SK-N-DZ (cell line): ENCODE measurements at regions not wholly inside any gene's neighbourhood (a gene's known extent, or its start where the extent isn't known, plus 50 kb on each side); places are given as distances from the start of the nearest gene placed in this dataset.

Source experiments
- DNase-seq: peaks from one replicate; pipeline ENCODE4 v3.0.0-alpha.2; 2015; ENCODE audit warnings: low spot score

DNA sequence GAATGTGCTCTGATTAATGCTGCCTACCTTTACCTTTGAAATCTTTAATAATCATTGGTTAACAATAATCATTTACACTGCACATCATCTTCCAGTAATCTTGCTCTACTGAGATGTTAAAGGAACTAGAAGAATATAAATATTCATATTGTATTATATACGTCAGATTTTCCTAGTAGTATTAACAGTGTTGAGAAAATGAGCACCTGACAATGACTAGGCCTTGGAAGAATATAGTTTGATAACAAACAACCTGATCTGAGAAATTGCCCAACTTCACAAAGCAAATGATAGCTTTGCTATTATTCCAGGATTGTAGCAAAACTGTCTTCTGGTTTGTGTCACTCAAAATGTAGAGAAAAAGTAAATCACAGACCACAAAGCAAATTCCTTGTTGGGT is 467.1 kb downstream of the NOVA1 start:
- no peak for DNase-seq

DNA sequence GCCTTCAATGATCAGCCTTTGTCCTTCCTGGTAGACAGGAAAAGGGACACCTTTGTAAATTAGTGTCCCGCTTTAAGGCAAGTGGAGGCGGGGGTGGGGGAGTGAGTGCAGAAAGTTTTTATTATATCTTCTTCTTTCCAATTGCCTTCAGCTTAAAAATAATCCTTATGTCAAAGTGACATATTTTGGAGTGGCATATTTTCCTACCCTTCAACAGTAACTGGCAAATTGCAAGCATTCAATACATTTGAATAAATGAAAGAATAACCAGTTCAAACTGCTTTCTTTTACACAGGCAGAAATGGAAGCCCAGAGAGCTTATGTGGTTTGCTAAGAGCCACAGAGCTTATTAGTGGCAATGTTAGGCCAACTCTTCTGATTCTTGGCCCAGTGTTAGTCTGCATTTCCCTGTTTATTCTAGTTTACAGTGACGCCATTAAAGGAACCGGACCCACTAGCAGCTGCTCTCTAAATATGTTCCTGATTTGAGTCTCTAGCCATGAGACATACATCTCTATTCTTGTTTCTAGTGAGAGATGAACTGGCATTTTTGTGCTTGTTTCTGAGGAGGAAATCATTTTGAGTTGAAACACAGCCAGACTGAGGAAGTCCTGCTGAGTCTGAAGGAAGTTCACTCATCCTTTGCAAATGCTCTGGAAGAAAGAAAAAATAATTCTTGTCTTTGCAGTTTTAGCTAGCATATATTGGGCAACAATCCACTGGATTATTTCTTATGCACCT is 468.7 kb downstream of the NOVA1 start:
- DNase-seq, result no peak

DNA sequence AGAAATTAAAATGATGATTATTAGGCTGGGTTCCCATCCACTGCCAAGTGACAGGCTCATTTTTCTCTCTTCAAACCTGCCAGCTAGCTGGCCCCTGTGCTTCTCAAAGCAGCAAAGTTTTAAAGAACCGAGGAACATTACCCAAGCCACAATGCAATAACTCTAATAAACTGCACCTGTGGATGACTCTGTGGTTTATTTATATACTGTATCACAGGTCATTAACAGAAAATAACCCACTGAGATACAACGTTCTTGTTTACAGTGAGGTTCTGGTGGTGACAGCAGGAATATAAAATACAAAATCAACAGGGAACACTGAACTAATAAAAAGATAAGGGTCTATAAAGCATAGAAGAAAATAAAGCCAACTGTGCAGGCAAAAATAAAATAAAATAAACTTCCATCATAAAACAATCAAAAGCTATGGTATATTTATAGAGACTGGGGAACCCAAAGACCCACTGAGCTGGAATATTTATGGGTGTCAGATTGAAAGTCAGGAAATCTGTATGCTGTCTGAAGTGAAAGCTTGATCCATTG is 472.9 kb downstream of the NOVA1 start:
- no peak for DNase-seq

DNA sequence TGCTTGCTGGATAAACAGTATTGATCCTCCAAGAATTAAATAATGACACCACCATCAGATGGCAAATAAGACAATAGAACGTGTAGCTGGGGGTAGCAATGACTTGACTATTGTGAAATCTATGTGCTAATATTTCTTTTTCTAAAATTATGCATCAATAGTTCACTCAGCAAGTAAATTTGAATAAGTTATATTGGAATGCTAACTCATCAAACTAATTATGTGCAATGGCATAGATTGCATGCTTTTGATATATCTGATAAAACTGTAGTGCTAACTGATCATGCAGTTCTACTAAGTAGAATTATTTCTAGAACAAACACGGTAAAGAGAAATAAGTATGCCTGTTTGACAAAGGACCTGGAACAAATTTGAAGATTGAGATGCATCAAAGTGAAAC is 474.4 kb downstream of the NOVA1 start:
- no peak for DNase-seq

DNA sequence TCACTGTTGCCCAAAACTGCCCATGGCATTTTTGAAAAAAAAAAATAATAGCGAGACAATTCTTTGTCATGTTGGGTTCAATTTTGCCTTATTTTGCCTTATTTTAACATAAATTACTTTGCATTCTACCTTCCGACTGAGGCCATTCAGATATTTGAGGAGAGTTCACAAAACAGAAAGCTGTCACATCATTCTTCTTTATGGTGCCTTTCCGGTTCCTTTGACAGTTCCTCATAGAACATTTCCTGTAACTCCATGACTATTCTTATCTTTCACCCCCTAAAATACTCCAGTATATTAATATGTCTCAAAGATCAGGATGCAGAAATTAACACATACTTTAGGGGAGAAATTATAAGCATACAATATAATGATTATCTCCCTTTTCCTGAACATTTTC is 476.7 kb downstream of the NOVA1 start:
- DNase-seq, result no peak

DNA sequence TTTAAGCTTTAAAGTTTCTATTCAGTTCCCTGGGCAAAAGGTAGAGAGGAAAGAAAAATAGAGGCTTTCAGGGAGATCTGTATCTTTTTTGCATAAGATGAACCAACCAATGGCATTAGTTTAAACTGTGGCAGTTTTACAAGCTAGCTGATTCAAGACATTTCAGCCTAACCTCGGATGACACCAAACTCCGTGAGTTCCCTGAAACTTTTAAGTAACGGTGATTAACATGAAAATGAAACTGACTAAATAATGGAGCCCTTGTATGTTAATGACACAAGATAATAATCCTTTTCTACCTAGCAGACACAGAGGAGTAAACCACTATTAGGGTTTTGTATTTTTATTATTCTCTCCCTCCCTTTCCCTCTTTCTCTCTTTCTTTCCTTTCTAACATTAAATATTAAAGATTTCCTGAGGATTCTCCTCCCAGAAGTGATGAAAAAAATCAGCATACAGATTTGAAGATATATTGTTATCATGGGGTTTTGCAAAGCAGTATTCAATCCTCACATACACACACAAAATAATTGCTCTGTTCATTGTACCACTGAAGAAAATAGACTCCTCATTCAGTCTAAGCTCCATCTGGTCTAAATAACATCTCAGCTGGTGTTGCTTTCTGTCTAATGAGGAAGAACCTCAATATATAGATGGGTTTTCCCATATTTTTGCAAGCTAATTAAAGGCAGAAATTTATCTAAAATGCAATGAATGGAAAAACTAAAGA is 483.8 kb downstream of the NOVA1 start:
- no peak for DNase-seq

DNA sequence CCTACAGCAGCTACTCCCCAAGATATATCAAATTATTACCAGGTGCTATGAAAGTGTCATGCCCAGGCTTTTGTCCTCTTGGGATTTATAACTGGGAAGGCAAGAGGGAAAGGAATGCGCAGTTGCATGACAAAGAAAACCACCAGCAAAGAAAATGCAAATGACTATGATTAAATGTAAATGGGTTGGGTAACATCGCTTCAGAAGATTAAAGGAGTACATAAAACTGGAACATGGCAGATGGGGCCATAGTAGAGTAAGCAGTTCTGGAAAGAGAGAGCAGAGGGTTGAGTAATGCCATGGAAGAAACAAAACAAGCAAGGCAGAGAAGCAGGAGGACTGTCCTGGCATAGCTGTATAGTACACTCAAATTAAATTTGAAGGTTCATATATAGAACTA is 493.1 kb downstream of the NOVA1 start:
- DNase-seq, result no peak

DNA sequence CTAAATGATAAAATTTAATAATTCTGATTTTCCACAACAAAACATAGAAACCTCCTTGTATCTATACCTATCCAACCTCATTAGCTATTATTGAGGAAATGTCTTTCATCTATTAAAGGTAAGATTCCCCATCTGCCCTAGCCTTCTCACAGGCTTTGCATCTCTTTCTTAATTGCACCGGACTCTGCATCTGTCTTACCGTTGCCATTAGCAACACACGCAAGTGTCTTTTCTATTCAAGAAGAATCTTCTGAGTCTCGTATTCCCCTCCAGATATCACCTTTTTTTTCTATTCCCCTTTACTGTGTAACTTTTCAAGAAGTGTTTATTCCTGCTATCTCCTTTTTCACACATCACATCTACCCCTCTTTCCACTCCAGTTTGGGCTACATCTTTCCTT is 500.0 kb downstream of the NOVA1 start:
- no peak for DNase-seq

DNA sequence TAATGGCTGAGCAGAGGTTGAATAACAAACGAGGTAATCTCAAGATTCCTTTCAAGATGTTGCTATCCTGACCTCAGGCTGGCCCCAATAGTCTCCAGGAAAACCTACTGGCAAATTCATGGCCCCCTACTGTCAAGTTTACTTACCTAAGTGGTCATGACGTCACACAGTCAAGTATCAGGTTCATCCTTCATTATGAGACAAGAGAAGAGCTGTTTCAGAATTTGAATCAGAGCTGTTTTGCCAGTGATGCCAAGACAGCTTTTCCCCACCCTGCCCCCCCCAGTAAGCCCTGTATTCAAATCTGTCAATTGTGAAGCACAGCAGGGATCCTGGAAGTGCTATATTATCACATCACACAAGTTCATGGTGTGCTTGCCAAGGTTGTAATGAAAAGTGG is 509.6 kb downstream of the NOVA1 start:
- no peak for DNase-seq

DNA sequence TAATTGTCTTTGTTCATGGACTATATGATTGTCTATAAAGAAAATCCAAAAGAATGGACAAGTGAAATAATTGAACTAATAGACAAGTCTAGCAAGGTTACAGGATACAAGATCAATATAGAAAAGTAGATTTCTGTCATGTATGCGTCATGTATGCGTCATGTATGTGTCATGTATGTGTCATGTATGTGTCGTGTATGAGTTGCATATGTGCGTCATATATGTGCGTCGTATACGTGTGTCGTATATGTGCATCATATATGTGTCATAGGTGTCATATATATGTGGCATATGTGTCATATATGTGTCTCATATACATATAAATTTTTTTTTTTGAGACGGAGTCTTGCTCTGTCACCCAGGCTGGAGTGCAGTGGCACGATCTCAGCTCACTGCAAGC is 516.8 kb downstream of the NOVA1 start:
- no peak for DNase-seq

DNA sequence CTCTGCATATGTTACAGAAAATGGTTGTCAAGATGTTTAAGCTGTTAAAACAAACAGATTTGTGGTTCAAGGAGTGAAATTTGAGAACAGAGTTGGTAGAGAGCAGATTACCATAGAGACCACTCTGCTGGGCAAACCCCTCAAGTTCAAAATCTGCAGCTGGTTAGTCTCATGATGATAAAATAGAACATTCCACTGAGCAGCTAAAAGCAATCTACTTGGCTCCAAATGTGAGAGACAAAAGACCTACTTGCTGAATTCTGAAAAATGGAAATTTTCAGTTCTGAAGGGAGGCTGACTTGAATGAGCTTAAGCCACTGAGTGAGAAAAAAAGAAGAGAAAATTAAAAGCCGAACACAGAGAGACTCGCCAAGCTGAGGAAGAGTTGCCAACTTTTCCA is 519.3 kb downstream of the NOVA1 start:
- DNase-seq, result no peak

DNA sequence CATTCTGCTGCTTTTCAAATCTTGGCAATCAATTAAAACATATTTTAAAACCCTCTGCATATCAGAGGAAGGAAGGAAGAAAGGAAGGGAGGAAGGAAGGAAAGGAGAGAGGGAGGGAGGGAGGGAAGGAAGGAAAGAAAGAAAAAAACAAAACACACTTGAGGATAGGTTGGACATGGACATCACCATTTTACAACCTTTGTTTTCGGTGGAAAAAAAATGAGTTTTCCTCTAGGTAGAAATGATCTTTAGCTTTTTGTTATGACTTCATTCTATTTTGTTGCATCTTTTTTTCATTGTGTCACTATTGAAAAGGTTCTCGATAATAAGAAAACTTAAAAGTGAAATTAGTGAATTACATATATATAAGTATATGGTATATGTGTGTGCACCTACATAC is 522.9 kb downstream of the NOVA1 start:
- no peak for DNase-seq

DNA sequence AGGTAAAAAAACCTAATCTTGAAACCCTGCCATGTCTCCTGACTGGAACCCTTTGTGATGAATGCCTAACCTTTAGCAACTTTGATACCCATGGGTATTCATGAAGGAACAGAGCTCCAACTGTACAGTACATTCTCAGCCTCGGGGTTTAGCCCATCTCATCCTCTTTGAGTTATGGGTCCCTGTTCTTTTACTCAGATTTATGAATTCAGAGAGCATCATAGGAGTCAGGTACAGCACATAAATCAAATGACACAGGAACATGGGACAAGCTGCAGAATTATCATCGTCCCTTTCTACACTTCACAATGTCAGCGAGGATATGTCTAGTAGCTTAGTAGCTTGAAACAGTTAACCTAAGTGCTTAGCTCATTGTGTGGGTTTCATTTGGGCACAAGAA is 527.4 kb downstream of the NOVA1 start:
- DNase-seq, result no peak

DNA sequence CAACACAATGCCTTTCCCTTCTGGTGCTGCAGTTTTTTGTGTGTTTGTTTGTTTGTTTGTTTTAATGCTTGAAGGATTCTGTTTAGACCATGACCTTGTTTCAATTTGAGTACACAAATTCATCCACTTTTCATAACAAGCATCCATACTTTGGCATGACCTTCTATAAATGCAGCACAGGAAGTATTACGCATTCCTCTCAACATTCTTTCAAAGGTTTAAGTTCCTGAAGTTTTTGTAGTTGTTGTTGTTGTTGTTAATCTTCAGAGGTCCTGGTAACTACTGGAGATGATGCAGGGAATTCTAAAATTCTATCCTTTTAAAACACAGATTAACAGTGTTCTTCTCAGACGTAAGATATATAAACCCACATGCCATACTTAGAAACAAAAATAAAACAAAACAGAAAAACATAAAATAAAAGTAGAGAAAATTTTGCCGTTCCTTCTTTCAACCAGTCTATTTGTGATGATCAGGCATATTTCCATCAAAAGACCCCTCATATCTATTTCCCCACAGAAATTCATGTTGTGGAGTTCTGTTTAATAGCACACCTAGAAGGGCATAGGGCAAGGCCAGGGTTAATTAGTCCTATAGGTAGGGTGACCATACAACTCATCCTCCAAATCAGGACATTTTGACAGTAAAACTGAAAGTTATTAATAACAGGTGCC is 529.9 kb downstream of the NOVA1 start:
- no peak for DNase-seq

DNA sequence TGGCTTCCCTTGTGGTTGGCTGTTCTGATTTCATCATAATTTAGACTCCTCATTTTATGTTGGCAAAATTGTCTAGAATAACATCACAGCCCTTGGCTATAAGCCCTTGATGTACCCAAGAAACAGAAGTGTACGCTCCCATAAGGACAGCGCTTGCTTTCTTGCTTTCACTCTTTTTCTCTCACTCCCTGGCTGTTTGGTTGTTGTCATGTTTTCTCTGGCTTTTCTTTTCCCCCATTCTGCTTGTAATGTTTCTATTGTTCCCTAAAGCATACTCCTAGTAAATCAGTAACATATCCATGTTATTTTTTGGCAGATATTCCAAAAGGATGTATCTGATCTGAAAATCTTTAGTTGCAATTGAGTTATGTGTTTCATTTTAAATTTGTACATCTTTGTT is 530.5 kb downstream of the NOVA1 start:
- no peak for DNase-seq

DNA sequence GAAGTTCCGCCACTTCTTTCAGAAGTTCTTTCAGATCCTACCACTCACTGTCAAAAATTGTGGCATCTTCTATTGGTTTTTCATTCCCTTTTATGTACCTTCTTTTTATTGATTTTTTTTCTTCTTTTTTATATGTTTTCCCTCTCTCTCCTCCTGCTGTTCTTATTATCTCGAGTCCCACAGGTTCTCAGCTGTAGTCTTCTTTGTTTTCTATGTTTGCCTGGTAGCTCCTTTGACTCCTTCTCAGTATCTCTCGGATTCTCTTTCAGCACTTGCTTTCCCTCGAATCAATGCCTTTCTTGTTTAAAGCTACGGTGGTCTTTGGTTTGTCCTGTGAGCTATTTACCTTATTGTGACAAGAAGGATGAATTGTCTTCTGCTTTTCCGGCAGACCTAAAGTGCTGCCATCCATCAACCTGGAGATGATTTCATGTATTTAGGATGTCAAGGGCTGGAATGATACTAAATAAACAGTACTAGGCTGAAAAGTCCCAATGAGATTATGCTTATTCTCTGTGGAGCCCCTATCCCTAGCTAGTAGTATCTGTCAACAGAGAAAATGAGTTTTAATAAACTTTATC is 541.7 kb downstream of the NOVA1 start:
- no peak for DNase-seq

DNA sequence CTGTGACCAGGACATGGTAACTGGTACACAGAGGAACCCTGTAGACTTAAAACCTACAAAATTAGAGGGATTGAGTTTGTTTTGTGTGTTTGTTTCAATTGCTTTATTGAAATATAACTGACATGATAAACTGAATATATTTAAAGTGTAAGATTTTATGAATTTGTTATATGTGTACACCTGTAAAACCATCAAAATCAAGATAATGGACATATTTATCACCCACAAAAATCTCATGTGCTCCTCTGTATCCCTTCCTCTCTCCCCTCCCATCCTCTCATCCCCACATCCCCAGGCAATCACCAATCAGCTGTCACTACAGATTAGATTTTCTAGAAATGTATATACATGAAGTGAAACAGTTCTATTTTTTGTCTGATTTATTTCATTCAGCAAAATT is 565.5 kb downstream of the NOVA1 start:
- no peak for DNase-seq

DNA sequence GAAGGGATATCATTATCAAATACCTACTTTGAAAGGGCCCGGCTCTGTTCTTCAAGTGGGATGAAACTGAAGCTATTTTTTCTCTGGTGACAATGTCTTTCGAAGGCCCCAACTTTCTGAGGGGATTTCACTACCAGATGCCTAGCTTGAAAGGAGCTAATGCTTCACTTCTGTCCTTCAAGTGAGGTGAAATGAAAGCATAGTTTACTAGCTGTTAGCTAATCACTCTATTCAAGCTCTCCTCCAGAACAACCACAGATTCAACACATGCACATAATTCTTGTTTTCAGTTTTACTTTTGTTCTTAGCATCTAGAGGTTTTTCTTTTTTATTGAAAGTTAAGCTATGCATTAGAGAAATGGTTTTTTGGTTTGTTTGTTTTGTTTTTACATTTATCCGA is 571.4 kb downstream of the NOVA1 start:
- DNase-seq, result no peak

DNA sequence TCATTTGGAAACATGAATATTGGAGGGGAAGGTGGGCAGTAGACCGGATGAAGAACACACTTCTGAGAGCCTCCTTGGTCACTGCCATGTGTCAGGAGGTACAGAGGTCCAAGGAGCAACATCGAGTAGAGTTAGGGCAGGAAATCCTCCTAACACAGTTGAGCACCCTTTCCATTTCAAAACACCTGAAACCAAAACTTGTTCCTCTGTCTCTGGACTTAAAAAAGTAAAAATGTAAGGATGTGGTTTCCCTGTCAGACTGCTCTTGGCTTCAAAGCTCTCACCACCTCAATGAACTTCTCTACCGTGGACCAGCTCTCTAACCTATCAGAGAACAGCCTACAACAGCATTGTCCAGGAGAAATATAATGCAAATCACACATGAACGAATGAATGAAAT is 573.9 kb downstream of the NOVA1 start:
- no peak for DNase-seq

DNA sequence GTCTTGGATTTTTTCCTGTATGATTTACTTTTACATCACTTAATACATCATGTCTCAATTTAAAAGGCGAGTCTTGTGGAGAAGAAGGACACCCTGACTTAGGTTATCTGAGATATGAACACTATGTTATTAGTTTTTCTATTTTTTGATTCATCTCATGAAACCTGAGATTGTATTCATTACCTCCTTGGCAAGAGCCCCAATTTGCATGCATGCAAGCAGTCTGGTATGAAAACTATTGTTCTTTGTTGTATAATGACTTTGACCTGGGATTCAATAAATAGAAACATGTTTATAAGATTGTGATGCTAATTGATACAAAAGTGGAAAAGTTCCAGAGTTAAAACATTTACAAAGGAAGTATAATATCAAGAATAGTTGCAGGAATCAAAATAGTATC is 576.1 kb downstream of the NOVA1 start:
- no peak for DNase-seq

DNA sequence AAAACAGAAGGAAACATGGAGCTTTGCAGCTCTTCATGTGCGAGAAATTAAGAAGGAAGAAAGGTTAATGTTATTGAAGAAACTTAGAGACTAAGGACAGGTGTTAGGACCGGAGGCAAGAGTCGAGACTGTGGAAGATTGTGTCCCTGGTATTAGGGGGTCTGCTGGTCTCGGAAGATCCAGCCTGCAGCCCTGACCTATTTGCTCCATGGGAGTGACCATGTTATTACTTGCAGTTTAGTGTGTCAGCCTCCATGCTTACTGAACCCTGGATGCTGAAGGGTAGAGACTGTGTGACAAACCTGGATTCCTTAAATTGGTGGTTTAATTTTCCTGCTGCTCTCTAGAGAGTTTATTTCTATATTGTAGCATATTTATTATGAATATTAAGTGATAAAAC is 580.6 kb downstream of the NOVA1 start:
- DNase-seq, result no peak

DNA sequence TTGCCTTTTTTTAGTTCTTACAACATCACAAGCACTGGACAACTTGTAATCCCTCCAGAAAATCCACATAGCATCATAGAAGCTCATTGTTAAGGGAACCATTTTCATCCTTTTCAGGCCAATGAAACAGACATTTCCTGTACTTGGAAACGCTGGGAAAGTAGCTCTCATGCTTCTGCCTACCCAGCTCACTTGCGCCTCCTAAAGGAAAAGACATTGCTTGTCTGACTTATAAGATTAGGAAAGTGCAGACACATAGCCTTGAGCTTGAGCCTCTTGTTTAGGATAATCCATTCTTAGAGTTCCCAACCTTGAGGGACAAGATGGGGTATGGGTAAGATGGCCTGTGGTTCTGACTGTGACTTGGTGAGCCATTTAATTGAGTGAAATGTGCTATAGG is 589.5 kb downstream of the NOVA1 start:
- no peak for DNase-seq
